D721Med (cell line): ENCODE measurements at regions not wholly inside any gene's neighbourhood (a gene's known extent, or its start where the extent isn't known, plus 50 kb on each side); places are given as distances from the start of the nearest gene placed in this dataset.
"Not testable (repeated sequence)": the region's sequence is repeated elsewhere in the genome, so short reads cannot be mapped to it uniquely, and the experiment has no call there.

Source experiments
- DNase-seq: peaks from one replicate; pipeline ENCODE4 v3.0.0; 2011; ENCODE audit warnings: low spot score; ENCODE audit not compliant: insufficient read length
- FAIRE-seq: peaks from 2 replicates; lab custom pipeline; 2011; peaks lifted over from hg19 to GRCh38; lab: Jason Lieb, UNC
- CTCF ChIP-seq: IDR thresholded peaks from 2 replicates; pipeline ENCODE4 v1.5.1; 2012; ENCODE audit warnings: mild to moderate bottlenecking, control low read depth; ENCODE audit not compliant: insufficient read depth; ENCODE audit errors: missing control alignments

GRCh38 chr12:20150835-20151422, 217.4 kb upstream of the PDE3A start:
- no peak for TF ChIP-seq CTCF
- FAIRE-seq (no peak), DNase-seq (no peak)

GRCh38 chr12:20154052-20154451, 214.3 kb upstream of the PDE3A start:
- no peak for TF ChIP-seq CTCF
- no peak for FAIRE-seq
- no peak for DNase-seq

- FAIRE-seq = no peak
- DNase-seq = no peak
- TF ChIP-seq CTCF = no peak
These were observed 213.0 kb upstream of the PDE3A start for GRCh38 chr12:20155374-20155773.

- not testable (repeated sequence) for FAIRE-seq
These were observed 207.4 kb upstream of the PDE3A start for GRCh38 chr12:20160899-20161298.

GRCh38 chr12:20174528-20175175, 193.7 kb upstream of the PDE3A start:
- no peak for DNase-seq
- FAIRE-seq = no peak
- TF ChIP-seq CTCF = no peak

More at GRCh38 chr12:20160899-20161298, 207.4 kb upstream of the PDE3A start:
- not testable (repeated sequence) for DNase-seq

GRCh38 chr12:20175704-20176388, 192.5 kb upstream of the PDE3A start:
- FAIRE-seq = no peak
- no peak for TF ChIP-seq CTCF
- no peak for DNase-seq

- DNase-seq (no peak), FAIRE-seq (peak; percentile 48)
- TF ChIP-seq CTCF = no peak
These were observed 186.7 kb upstream of the PDE3A start for GRCh38 chr12:20181416-20182180.
